GM23338 (cell line): ENCODE measurements at regions not wholly inside any gene's neighbourhood (a gene's known extent, or its start where the extent isn't known, plus 50 kb on each side); places are given as distances from the start of the nearest gene placed in this dataset.

Experiments used
- ATAC-seq: fragments of 200-7000 bp; cut with Tn5 transposase; 3 replicates; pipeline ENCODE4 v1.9.1; 2020
- DNase-seq: peaks from one replicate; pipeline ENCODE4 v3.0.0-alpha.2; 2015; ENCODE audit warnings: low spot score
- H2AFZ ChIP-seq: fragments of 200-600 bp; sonication (generic); 2 replicates; pipeline ENCODE4 v1.8.0; 2016; ENCODE audit warnings: antibody characterized with exemption, mild to moderate bottlenecking, moderate library complexity
- H3F3A ChIP-seq: fragments of 200-600 bp; sonication (generic); replicated peaks from 2 replicates; pipeline ENCODE4 v1.8.0; 2017; ENCODE audit warnings: antibody characterized with exemption, mixed run types, low read depth
- H3K27ac ChIP-seq: fragments of 200-600 bp; sonication (generic); 2 replicates; pipeline ENCODE4 v1.6.1; 2016; ENCODE audit warnings: low read depth
- H3K27me3 ChIP-seq: fragments of 200-600 bp; sonication (generic); 2 replicates; pipeline ENCODE4 v1.8.0; 2016; ENCODE audit warnings: mild to moderate bottlenecking, mixed run types, moderate library complexity; ENCODE audit not compliant: insufficient read depth
- H3K36me3 ChIP-seq: fragments of 200-600 bp; sonication (generic); 2 replicates; pipeline ENCODE4 v1.8.0; 2016; ENCODE audit warnings: mild to moderate bottlenecking; ENCODE audit not compliant: insufficient read depth
- H3K4me1 ChIP-seq: fragments of 200-600 bp; sonication (generic); 2 replicates; pipeline ENCODE4 v1.8.0; 2016; ENCODE audit warnings: mild to moderate bottlenecking, moderate library complexity; ENCODE audit not compliant: insufficient read depth
- H3K4me2 ChIP-seq: fragments of 200-600 bp; sonication (generic); 2 replicates; pipeline ENCODE4 v1.7.1; 2017; ENCODE audit warnings: mixed run types
- H3K4me3 ChIP-seq: fragments of 200-600 bp; sonication (generic); 2 replicates; pipeline ENCODE4 v1.6.1; 2016; ENCODE audit warnings: mixed run types
- H3K79me2 ChIP-seq: fragments of 200-600 bp; sonication (generic); replicated peaks from 2 replicates; pipeline ENCODE4 v1.8.0; 2017; ENCODE audit warnings: mild to moderate bottlenecking; ENCODE audit not compliant: insufficient read depth
- H3K9me2 ChIP-seq: fragments of 200-600 bp; sonication (generic); 2 replicates; pipeline ENCODE4 v1.8.0; 2017; ENCODE audit not compliant: insufficient read depth
- H4K20me1 ChIP-seq: fragments of 200-600 bp; sonication (generic); replicated peaks from 2 replicates; pipeline ENCODE4 v1.8.0; 2017; ENCODE audit warnings: mild to moderate bottlenecking; ENCODE audit not compliant: insufficient read depth
- H3K27ac Mint-ChIP-seq: 2 replicates; pipeline ENCODE4 v1.8.0; 2020; ENCODE audit warnings: inconsistent platforms, mild to moderate bottlenecking, moderate library complexity, mixed read lengths
- H3K27me3 Mint-ChIP-seq: 3 replicates; pipeline ENCODE4 v1.8.0; 2022; ENCODE audit warnings: low read depth, mild to moderate bottlenecking, moderate library complexity, mixed read lengths, inconsistent platforms; ENCODE audit not compliant: insufficient read depth, poor library complexity
- H3K36me3 Mint-ChIP-seq: 3 replicates; pipeline ENCODE4 v1.8.0; 2021; ENCODE audit warnings: low read depth, mild to moderate bottlenecking, inconsistent platforms, moderate library complexity, mixed read lengths
- H3K4me1 Mint-ChIP-seq: 3 replicates; pipeline ENCODE4 v1.8.0; 2020; ENCODE audit warnings: mild to moderate bottlenecking, inconsistent platforms, mixed read lengths
- H3K4me3 Mint-ChIP-seq: 3 replicates; pipeline ENCODE4 v1.8.0; 2021; ENCODE audit warnings: moderate library complexity, mild to moderate bottlenecking, inconsistent platforms, mixed read lengths
- H3K9me3 Mint-ChIP-seq: 3 replicates; pipeline ENCODE4 v1.8.0; 2020; ENCODE audit warnings: moderate library complexity, mild to moderate bottlenecking, inconsistent platforms, mixed read lengths
- CREB1 ChIP-seq: fragments of 250-450 bp; sonication (Bioruptor Pico); IDR thresholded peaks from 2 replicates; pipeline ENCODE4 v1.5.0; 2020; ENCODE audit warnings: low read depth, mild to moderate bottlenecking, moderate library complexity
- EZH2 ChIP-seq: fragments of 200-600 bp; sonication (generic); IDR thresholded peaks from one replicate; pipeline ENCODE4 v1.8.0; 2017; ENCODE audit warnings: antibody characterized with exemption, mild to moderate bottlenecking, low read depth; ENCODE audit not compliant: unreplicated experiment
- JUNB ChIP-seq: IDR thresholded peaks from one replicate; pipeline ENCODE4 v1.6.1; 2016; ENCODE audit warnings: antibody characterized with exemption; ENCODE audit not compliant: unreplicated experiment
- NANOG ChIP-seq: IDR thresholded peaks from 2 replicates; pipeline ENCODE4 v1.6.1; 2016; ENCODE audit warnings: antibody characterized with exemption, borderline replicate concordance
- POLR2AphosphoS5 ChIP-seq: IDR thresholded peaks from 2 replicates; pipeline ENCODE4 v1.6.1; 2016; ENCODE audit warnings: antibody characterized with exemption, low read depth
- ZNF114 ChIP-seq: fragments of 250-450 bp; sonication (Bioruptor Pico); IDR thresholded peaks from 2 replicates; pipeline ENCODE4 v1.5.0; 2020; ENCODE audit warnings: mild to moderate bottlenecking, moderate library complexity
- ZNF331 ChIP-seq: fragments of 250-450 bp; sonication (Bioruptor Pico); IDR thresholded peaks from 2 replicates; pipeline ENCODE4 v1.5.0; 2020; ENCODE audit warnings: low read depth, mild to moderate bottlenecking, moderate library complexity
- TF ChIP-seq, protein P1 (sequence below): IDR thresholded peaks from one replicate; pipeline ENCODE4 v1.6.1; 2018; ENCODE audit warnings: antibody characterized with exemption; ENCODE audit not compliant: unreplicated experiment
- TF ChIP-seq, protein P2 (sequence below): fragments of 250-450 bp; sonication (Bioruptor Pico); IDR thresholded peaks from 2 replicates; pipeline ENCODE4 v1.5.0; 2020; ENCODE audit warnings: mild to moderate bottlenecking, moderate library complexity
- TF ChIP-seq, protein P3 (sequence below): IDR thresholded peaks from 2 replicates; pipeline ENCODE4 v1.6.1; 2016; ENCODE audit warnings: antibody characterized with exemption
- TF ChIP-seq, protein P4 (sequence below), 2 experiments: fragments of 200-600 bp in 1 of 2; sonication (generic) in 1 of 2; conservative IDR thresholded peaks; 2 replicates each; pipeline versions ENCODE4 v1.5.1 to v1.6.1; 2016 to 2017; ENCODE audit warnings: antibody characterized with exemption in 2 of 2, low read depth in 2 of 2, mild to moderate bottlenecking in 2 of 2, moderate library complexity in 1 of 2

DNA sequence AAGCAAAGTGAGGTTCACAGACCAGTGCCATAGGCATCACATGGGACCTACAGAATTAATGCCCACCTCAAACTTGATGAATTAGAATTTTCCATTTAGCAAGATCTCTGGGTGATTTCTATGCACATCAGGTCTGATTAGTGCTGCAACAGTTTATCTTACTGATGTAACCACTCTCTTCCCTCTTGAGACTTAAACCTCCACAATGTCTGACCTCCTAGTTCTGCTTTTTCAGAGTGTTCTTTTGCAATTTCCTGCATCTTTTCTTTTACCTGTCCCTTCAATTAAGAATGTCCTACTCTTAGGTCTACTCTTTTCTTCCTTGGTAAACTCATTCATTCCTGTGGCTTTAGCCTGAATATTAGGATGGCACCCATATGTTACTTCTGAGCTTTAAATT lies 615.3 kb downstream of the TFAP2A start:
- Mint-ChIP-seq H3K36me3 (no peaks in the 10 kb centered on the region), H3K4me3 (no peak overlapping the region), H3K27me3 (peaks cover 2% of the 10 kb centered on the region), H3K27ac (no peak overlapping the region), H3K9me3 (no peaks in the 10 kb centered on the region), H3K4me1 (peaks cover 18% of the 10 kb centered on the region)
- Histone ChIP-seq H3K4me2 (no peak overlapping the region), H3K79me2 (no peaks in the 10 kb centered on the region), H3K27me3 (no peaks in the 10 kb centered on the region), H3K36me3 (no peaks in the 10 kb centered on the region), H2AFZ (no peak overlapping the region), H3K4me3 (no peak overlapping the region), H4K20me1 (no peaks in the 10 kb centered on the region), H3K9me2 (no peaks in the 10 kb centered on the region), H3F3A (no peaks in the 10 kb centered on the region), H3K4me1 (peaks cover 17% of the 10 kb centered on the region), H3K27ac (no peak overlapping the region)
- no peak for DNase-seq
- no peak for ATAC-seq
- TF ChIP-seq CREB1 (CRISPR knock-in tag), result no peak
- no peak for TF ChIP-seq NANOG
- no peak for TF ChIP-seq JUNB
- TF ChIP-seq, protein P1, sequence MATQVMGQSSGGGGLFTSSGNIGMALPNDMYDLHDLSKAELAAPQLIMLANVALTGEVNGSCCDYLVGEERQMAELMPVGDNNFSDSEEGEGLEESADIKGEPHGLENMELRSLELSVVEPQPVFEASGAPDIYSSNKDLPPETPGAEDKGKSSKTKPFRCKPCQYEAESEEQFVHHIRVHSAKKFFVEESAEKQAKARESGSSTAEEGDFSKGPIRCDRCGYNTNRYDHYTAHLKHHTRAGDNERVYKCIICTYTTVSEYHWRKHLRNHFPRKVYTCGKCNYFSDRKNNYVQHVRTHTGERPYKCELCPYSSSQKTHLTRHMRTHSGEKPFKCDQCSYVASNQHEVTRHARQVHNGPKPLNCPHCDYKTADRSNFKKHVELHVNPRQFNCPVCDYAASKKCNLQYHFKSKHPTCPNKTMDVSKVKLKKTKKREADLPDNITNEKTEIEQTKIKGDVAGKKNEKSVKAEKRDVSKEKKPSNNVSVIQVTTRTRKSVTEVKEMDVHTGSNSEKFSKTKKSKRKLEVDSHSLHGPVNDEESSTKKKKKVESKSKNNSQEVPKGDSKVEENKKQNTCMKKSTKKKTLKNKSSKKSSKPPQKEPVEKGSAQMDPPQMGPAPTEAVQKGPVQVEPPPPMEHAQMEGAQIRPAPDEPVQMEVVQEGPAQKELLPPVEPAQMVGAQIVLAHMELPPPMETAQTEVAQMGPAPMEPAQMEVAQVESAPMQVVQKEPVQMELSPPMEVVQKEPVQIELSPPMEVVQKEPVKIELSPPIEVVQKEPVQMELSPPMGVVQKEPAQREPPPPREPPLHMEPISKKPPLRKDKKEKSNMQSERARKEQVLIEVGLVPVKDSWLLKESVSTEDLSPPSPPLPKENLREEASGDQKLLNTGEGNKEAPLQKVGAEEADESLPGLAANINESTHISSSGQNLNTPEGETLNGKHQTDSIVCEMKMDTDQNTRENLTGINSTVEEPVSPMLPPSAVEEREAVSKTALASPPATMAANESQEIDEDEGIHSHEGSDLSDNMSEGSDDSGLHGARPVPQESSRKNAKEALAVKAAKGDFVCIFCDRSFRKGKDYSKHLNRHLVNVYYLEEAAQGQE, result no peak
- no peak for TF ChIP-seq ZNF331 (CRISPR knock-in tag)
- TF ChIP-seq EZH2, result no peak
- TF ChIP-seq, protein P2, sequence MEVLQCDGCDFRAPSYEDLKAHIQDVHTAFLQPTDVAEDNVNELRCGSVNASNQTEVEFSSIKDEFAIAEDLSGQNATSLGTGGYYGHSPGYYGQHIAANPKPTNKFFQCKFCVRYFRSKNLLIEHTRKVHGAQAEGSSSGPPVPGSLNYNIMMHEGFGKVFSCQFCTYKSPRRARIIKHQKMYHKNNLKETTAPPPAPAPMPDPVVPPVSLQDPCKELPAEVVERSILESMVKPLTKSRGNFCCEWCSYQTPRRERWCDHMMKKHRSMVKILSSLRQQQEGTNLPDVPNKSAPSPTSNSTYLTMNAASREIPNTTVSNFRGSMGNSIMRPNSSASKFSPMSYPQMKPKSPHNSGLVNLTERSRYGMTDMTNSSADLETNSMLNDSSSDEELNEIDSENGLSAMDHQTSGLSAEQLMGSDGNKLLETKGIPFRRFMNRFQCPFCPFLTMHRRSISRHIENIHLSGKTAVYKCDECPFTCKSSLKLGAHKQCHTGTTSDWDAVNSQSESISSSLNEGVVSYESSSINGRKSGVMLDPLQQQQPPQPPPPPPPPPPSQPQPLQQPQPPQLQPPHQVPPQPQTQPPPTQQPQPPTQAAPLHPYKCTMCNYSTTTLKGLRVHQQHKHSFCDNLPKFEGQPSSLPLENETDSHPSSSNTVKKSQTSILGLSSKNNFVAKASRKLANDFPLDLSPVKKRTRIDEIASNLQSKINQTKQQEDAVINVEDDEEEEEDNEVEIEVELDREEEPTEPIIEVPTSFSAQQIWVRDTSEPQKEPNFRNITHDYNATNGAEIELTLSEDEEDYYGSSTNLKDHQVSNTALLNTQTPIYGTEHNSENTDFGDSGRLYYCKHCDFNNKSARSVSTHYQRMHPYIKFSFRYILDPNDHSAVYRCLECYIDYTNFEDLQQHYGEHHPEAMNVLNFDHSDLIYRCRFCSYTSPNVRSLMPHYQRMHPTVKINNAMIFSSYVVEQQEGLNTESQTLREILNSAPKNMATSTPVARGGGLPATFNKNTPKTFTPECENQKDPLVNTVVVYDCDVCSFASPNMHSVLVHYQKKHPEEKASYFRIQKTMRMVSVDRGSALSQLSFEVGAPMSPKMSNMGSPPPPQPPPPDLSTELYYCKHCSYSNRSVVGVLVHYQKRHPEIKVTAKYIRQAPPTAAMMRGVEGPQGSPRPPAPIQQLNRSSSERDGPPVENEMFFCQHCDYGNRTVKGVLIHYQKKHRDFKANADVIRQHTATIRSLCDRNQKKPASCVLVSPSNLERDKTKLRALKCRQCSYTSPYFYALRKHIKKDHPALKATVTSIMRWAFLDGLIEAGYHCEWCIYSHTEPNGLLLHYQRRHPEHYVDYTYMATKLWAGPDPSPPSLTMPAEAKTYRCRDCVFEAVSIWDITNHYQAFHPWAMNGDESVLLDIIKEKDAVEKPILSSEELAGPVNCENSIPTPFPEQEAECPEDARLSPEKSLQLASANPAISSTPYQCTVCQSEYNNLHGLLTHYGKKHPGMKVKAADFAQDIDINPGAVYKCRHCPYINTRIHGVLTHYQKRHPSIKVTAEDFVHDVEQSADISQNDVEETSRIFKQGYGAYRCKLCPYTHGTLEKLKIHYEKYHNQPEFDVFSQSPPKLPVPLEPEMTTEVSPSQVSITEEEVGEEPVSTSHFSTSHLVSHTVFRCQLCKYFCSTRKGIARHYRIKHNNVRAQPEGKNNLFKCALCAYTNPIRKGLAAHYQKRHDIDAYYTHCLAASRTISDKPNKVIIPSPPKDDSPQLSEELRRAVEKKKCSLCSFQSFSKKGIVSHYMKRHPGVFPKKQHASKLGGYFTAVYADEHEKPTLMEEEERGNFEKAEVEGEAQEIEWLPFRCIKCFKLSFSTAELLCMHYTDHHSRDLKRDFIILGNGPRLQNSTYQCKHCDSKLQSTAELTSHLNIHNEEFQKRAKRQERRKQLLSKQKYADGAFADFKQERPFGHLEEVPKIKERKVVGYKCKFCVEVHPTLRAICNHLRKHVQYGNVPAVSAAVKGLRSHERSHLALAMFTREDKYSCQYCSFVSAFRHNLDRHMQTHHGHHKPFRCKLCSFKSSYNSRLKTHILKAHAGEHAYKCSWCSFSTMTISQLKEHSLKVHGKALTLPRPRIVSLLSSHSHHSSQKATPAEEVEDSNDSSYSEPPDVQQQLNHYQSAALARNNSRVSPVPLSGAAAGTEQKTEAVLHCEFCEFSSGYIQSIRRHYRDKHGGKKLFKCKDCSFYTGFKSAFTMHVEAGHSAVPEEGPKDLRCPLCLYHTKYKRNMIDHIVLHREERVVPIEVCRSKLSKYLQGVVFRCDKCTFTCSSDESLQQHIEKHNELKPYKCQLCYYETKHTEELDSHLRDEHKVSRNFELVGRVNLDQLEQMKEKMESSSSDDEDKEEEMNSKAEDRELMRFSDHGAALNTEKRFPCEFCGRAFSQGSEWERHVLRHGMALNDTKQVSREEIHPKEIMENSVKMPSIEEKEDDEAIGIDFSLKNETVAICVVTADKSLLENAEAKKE (CRISPR knock-in tag), result no peak
- TF ChIP-seq ZNF114, result no peak
- TF ChIP-seq, protein P3, sequence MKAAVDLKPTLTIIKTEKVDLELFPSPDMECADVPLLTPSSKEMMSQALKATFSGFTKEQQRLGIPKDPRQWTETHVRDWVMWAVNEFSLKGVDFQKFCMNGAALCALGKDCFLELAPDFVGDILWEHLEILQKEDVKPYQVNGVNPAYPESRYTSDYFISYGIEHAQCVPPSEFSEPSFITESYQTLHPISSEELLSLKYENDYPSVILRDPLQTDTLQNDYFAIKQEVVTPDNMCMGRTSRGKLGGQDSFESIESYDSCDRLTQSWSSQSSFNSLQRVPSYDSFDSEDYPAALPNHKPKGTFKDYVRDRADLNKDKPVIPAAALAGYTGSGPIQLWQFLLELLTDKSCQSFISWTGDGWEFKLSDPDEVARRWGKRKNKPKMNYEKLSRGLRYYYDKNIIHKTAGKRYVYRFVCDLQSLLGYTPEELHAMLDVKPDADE, result no peak
- TF ChIP-seq, protein P4, sequence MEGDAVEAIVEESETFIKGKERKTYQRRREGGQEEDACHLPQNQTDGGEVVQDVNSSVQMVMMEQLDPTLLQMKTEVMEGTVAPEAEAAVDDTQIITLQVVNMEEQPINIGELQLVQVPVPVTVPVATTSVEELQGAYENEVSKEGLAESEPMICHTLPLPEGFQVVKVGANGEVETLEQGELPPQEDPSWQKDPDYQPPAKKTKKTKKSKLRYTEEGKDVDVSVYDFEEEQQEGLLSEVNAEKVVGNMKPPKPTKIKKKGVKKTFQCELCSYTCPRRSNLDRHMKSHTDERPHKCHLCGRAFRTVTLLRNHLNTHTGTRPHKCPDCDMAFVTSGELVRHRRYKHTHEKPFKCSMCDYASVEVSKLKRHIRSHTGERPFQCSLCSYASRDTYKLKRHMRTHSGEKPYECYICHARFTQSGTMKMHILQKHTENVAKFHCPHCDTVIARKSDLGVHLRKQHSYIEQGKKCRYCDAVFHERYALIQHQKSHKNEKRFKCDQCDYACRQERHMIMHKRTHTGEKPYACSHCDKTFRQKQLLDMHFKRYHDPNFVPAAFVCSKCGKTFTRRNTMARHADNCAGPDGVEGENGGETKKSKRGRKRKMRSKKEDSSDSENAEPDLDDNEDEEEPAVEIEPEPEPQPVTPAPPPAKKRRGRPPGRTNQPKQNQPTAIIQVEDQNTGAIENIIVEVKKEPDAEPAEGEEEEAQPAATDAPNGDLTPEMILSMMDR (conservative IDR thresholded peaks at IDR 0.05; ENCODE audit: low read depth in 2 of 2), result no peak
- TF ChIP-seq POLR2AphosphoS5, result no peak
